ENCODE measurements at regions not wholly inside any gene's neighbourhood (a gene's known extent, or its start where the extent isn't known, plus 50 kb on each side); places are given as distances from the start of the nearest gene placed in this dataset.

DNA sequence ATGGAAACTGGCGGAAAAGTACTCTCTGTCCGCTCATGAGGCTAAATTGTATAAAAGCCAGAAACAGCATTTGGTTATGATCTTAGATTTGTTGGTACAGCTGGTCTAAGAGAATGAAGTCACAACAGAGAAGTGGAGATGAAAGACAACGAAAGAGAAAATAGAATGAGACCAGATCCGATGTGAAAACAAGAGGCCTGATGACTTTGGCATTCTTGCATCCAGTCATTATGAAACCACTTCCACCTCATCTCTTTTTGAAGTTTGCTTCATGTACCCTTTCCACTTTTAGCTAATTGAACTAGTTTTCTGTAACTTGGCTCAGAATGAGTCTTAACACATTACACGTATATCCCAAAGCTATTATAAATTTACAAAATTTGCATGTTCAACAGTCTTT, 1431.7 kb downstream of the LRRC4C start:
- TF ChIP-seq, protein P1, sequence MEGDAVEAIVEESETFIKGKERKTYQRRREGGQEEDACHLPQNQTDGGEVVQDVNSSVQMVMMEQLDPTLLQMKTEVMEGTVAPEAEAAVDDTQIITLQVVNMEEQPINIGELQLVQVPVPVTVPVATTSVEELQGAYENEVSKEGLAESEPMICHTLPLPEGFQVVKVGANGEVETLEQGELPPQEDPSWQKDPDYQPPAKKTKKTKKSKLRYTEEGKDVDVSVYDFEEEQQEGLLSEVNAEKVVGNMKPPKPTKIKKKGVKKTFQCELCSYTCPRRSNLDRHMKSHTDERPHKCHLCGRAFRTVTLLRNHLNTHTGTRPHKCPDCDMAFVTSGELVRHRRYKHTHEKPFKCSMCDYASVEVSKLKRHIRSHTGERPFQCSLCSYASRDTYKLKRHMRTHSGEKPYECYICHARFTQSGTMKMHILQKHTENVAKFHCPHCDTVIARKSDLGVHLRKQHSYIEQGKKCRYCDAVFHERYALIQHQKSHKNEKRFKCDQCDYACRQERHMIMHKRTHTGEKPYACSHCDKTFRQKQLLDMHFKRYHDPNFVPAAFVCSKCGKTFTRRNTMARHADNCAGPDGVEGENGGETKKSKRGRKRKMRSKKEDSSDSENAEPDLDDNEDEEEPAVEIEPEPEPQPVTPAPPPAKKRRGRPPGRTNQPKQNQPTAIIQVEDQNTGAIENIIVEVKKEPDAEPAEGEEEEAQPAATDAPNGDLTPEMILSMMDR (IDR thresholded peaks at IDR 0.05) = no peak
- TF ChIP-seq EZH2 (IDR thresholded peaks at IDR 0.05) = no peak
- no peak for TF ChIP-seq EZH2phosphoT487 (IDR thresholded peaks at IDR 0.05)

Data from neural progenitor cell (in vitro differentiated cells).